Femur (tissue), 1 donor: ENCODE measurements at regions not wholly inside any gene's neighbourhood (a gene's known extent, or its start where the extent isn't known, plus 50 kb on each side); places are given as distances from the start of the nearest gene placed in this dataset.
"Not testable (repeated sequence)": the region's sequence is repeated elsewhere in the genome, so short reads cannot be mapped to it uniquely, and the experiment has no call there.

Source experiments
- DNase-seq: peaks from one replicate; pipeline ENCODE4 v3.0.0-alpha.2; 2017

DNA sequence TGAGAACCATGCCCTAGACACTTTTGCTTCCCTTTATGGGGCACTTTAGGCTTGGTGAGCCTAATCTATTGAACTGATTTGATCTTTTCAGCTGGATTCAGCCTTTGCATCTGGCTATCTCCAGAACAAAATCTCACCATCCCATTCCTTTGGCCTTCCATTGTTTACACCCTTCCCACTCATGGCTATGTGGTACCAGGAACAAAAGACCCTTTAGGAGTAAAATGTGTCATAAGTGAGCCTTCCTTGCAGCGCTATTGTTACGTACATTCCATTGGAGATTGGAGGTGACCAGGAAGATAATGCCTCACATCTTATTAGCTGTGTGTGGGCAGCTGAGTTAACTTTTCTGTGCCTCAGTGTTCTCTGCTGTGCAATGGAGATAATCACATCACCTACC lies 188.4 kb downstream of the SATB1 start:
- DNase-seq: no peak

DNA sequence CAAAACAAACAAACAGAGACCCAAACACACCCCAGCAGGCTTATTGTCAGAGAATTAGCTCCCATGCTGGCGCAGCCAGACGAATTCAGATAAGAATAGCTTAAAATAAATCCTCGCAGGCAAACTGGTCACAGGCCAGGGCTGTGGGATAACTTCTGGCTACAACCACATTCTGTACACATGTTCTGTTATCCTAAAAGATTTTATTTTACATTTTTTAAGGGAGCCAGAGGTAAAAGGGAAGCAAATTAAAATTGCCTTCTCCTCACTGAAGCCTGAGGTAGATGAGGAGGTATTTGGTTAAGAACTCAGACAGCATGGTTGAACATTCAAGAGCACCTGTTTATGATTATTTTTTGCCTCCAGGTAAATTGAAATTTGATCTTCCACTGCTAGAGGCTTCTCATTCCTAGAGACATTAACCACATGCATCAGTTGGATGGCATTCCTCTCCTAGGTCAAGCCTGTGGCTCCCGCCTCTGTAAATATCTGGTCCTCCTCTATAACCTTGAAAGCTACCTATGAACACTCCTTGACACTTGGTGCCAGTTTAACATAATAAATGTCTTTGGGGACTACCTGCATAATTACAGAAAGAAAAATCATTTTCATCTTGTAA lies 190.3 kb downstream of the SATB1 start:
- DNase-seq: no peak

DNA sequence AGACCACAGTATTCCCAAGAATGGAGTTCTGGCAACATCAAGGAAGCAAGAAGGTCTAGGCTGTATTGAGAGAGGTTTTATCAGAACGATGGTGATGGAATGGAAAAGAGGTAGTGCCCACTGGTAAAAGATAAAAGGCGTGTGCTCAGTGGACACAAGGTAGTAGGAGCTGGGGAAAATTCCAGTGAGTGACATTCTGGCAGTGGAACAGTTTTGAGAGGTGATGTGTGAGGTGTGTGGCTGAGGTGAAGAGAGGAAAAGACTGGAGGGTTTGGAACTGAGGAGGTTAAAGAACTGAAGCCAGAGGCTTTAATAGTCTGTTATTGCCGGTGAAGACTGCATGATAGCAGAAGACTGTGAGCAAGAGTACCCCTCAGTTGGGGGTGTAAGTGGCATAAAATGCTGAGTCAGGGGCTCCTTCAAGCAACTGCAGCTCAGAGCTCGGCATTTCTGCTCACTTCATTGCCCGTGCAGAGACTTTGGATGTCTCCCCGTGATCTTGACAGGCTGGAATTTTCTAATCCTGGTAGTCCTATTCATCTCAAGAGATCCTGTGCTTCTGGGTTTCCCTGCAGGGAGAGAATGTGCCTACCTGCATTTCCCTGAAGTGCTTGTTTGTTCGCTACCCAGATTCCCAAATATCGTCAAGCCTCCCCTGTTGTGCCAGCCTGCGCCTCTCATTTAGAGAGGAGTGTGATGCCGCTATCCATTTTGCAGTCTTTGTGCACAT lies 191.0 kb downstream of the SATB1 start:
- DNase-seq: no peak

DNA sequence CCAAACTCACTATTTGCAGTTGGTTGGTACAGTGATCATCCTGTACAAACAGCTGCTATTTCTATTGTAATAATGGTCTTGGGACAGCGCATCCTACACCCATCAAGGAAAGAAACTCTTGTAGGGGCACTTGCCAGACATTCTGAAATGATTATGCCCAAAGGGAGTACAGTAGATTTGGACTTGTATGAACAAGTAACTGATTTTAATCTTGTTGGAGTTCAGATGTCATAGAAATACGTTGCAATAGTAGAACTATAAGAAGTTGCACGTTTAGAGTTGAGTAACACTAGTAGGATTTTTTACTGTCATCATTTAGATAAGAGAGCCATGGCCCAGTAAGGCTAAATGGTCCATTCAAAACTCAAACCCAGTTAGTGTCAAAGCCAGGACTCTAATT lies 192.8 kb downstream of the SATB1 start:
- DNase-seq: no peak

DNA sequence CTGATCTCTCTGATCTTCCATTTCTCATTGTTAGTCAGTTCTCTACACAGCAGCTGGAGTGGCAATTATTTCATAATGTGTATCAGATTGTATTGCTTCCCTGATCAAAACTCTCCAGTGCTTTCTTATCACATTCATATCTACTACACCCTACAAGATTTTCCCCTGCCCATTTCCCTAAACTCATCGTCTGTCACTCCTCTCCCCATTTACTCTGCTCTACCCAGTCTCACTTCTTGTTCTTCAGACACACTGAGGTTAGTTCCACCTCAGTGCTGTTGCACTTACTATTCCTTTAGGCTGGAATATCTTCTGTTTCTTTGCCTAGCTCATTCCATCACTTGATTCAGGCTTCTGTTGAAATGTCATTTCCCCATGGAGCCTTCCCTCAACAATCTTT lies 197.1 kb downstream of the SATB1 start:
- DNase-seq: no peak

DNA sequence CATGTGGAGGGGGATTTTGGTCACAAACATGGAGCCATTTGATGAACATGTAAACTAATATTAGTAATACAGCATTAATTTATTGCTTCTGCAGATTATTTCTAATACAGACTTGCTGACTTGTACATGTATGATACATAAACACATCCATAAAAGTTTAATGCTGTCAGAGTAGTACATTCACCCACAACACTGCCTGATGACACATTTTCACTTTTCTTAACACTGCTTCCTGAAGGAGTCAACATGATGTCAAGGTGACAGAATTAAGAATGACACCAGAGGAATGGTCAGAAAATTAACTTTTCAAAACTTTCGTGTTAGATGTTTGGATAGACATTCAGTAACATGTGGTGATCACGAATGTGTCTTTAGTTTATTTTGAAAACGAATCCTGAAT lies 199.4 kb downstream of the SATB1 start:
- no peak for DNase-seq

DNA sequence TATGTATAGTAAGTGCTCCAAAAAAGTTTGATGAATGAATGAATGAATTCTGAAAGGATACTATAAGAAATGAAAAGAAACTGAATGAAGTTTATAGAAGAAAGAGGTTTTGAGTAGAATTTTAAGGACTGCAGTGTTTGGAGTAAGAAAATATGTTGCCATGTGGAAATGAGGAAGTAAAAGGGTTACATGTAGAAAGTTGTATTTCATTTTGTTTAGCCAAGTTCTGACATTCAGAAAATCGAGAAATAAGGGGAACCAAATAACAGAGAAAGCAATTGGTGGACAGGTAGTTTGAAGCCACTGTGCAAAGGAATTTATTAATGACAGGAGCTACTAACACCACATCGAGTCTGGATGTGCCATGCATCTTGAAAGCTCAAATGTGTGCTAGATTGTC lies 200.7 kb downstream of the SATB1 start:
- no peak for DNase-seq

DNA sequence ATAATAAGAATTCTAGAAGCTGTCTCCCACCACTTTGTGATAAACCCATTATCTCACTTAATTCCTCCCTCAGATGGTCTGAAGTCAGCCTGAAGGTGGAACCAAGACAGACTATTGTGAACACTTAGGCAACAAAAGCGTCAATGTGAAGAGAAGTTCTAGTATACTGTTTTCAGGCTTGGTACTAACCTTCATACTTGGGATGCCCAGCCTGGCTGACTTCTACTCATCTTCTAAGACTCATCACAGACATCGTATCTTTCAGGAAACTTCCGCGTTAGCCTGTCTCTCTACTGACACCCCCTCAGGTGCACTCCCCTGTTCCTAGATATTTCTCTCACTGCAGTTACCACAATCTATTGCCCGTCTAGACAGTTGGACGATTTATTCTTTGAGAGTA lies 201.2 kb downstream of the SATB1 start:
- no peak for DNase-seq

DNA sequence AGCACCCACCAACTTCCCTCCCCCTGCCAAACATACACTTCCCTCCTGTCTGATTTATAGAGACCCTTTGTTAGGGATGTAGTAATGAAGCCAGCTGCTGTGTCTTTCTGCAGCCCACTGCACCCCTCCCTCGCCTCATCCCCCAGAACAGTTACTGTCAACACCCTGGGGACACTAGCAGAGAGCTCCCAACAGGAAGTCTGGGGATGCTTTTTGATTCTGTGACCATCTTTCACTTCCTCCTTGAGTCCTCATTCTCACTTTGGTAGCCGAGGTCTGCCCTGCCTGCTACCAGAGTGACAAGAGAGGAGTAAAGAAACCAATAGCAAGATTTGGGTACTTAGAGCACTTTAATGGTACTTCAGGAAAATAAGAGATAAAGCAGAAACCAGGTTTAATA lies 201.6 kb downstream of the SATB1 start:
- DNase-seq: peak; percentile 54

DNA sequence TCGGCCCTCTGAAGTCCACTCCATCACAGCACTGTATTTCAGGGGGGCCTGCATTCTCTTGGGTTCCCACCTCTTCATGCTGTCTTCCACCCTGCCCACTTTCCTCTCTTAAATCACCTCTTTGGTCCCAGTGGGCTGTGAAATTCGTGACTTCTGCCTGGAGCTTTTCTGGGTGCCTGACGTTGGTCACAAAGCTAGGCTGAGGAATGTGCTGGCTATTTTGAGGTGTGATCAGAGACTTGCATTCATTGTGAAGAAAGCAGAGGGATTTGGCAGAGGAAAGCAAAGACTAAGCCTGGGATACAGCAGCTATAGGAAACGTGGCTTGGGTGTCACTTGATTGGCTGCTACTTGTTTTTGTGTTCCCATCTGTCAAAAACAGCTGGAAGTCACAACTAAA lies 202.5 kb downstream of the SATB1 start:
- DNase-seq: no peak

DNA sequence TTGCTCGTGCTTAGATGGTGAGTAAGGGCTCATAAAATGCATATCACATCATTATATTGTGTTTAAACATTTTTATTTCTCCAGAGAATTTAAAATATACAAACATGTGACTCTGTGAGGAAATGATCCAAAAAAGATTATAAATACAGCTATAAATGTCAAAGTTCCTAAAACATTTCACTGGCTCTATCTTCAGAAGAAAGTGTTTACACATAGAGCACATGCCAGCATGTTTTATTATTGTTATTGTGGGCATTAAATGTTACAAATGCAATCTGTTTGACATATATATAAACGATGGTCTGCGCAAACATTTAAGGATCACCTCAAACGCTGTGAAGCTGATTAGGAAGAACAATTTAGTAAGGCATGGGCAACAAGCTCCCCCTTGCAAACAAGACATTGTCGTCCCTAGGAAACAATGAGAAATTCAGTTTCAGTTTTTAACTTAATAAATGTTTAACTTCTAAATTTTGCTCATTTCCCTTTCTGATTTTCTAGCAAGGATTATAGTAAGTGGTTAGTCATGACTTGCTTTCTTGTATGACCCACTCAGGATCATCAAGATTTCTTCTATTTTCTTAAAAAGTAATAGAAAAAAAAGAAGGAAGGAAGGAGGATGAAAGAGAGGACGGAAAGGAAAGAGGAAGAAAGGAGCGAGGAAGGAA lies 207.5 kb downstream of the SATB1 start:
- no peak for DNase-seq

DNA sequence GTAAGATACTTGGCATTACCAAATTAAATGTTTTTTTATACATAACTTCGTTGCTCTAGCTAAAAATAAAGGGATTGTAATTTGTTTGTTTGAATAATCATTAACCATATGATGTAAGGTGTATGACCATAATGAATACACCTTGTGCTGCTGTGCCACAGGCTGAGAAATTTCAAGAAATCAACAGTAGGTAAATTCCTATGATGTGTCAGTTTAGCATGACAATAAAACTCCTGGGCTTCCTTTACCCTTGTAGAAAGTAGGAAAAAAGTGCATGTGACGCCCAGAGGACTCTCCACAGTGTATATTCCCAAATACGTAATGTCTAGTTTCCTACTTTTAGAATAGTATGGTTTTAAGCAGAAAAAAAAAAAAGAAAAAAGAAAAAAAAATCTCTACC lies 208.1 kb downstream of the SATB1 start:
- DNase-seq: no peak

DNA sequence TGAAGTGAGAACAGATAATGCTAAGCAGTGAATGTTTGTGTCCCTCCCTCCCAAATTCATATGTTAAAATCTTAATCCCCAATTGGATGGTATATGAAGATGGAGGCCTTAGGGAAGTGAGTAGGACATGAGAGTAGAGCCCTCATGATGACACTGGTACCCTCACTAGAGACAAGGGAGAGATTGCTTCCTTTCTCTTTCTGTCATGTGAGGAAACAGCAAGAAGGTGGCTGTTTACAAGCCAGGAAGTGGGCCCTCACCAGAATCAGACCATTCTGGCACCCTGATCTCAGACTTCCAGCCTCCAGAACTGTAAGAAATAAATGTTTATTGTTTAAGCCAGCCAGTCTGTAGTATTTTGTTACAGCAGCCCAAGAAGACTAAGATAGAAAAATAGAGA lies 209.5 kb downstream of the SATB1 start:
- DNase-seq: no peak

DNA sequence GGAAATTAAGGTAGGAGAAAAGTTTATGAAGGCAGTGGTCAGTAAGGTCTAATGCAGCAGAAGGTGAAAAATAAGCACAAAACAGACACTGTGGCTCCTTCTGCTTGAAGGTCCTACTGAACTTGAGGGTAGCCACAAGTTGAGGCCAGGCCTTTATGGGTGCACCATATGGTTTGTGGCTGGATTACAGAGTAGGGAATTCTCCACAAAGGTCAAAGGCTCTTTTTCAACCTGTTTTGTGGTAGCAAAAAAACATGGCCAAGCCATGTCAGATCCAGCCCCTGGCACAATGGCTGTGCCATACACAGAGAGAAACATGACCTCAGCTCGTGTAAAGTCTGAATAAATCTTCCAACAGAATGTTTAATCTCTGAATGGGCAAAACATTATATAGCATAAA lies 214.0 kb downstream of the SATB1 start:
- no peak for DNase-seq

DNA sequence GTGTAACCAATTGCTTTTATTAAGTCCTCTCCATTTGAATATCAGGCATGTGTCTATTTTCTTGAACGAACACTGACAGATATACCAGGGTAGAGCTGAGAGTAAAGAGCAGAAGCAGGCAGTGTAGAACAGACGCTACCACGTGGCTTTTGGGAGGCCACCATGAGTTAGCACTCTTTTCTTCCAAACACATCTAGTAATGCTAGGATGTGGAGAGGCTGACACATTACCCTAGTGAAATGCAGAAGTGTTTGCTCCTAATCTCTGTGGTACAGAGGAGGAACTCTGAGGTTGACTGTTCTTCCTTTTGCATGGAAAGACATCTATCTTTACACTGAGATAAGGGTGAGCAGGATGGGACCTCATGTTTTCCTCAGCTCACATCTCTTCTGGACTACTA lies 216.3 kb downstream of the SATB1 start:
- no peak for DNase-seq

DNA sequence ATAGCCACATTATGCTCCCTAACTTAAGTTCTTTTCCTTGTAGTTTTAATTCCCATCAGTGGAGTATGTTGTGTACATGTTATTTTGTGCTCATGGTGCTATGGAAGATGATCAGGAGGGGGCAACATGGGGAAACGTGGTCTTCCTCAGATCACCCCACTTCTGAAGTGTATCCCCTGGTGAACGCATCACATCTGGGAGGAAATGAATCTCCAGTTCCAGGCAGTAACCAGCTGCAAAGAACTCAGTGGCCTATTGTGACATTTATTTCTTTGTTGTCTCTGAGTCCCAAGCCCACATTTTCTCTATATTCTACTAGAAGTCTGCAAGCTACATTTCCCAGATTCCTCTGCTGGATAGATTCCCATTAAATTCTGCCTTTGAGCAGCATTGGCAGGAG lies 217.0 kb downstream of the SATB1 start:
- DNase-seq: no peak

DNA sequence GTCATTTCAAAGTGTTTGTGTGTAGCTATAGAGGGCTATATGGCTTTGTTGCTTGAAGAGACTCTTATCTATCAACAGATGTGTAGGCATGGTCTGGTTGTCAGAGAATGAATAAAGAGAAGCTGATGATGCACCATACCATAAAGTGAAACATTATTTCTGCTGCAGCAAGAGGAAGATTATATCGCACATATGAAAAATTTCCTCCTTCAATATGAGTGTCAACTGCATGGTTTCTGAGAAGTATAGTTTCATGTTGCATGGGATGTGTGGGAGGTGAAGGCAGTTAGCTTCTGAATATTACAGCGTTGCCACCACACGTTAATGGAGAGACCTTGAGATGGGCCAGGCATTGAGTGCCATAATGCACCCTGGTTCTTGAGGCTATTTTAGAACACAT lies 217.9 kb downstream of the SATB1 start:
- no peak for DNase-seq

DNA sequence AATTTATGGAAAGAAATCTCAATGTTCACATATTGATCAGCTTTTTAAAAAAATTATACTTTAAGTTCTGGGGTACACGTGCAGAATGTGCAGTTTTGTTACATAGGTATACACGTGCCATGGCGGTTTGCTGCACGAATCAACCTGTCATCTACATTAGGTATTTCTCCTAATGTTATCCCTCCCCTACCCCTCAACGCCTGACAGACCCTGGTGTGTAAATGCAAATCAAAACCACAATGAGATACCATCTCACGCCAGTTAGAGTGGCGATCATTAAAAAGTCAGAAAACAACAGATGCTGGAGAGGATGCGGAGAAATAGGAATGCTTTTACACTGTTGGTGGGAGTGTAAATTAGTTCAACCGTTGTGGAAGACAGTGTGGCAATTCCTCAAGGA lies 219.4 kb downstream of the SATB1 start:
- DNase-seq: not testable (repeated sequence)

DNA sequence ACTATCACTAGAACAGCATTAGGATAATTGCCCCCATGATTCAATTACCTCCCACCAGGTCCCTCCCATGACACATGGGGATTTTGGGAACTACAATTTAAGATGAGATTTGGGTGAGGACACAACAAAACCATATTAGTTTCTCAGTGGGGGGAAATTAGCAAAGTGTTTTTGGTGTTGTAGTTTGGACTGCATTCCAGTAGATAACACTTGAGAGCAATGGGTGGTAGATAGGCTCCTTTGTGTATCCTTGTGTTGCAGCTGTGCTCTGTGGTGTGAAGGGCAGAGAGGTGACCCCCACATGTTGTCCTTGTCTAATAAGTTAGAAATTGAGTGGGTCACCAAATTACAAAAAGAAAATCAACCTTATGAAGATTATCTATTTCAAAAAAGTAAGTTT lies 223.8 kb downstream of the SATB1 start:
- no peak for DNase-seq

DNA sequence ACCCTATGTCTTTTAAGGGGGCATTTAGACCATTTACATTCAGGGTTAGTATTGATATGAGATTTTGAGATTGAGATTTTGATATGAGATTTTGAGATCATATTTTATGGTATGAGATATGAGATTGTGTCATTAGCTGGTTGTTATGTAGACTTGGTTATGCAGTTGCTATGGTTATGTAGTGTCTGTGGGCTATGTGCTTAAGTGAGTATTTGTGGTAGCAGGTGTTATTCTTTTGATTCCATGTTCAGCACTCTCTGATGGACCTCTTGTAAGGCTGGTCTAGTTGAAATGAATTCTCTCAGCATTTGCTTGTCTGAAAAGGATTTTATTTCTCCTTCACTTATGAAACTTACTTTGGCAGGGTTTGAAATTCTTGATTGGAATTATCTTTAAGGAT lies 225.4 kb downstream of the SATB1 start:
- DNase-seq: no peak

DNA sequence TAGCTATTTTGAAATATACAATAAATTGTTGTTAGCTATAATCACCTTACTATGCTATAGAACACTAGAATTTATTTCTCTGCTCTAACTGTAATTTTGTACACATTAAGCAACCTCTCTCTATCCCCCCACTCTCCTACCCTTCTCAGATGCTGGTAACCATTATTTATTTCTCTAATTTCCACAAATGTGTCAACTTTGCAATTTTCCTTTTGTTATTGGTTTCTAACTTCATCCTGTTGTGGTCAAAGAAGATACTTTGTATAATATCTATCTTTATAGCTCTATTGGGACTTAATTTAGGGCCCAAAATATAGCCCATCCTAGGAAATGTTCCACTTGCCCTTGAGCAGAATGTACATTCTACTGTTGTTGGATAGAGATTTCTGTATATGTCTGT lies 229.3 kb downstream of the SATB1 start:
- DNase-seq: no peak

DNA sequence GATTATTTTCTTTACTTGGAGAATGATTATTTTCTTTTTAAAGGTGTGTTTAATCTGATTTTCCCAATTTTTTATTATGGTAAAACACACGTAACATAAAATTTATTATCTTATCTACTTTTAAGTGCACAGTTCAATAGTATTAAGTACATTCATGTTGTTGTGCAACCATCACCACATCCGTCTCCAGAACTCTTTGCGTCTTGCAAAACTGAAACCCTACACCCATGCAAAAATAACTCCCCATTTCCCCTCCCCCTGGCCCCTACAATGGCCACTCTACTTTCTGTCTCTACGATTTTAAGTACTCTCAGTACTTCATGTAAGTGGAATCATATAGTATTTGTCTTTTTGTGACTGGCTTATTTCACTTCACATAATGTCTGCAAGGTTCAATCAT lies 230.7 kb downstream of the SATB1 start:
- DNase-seq: no peak

DNA sequence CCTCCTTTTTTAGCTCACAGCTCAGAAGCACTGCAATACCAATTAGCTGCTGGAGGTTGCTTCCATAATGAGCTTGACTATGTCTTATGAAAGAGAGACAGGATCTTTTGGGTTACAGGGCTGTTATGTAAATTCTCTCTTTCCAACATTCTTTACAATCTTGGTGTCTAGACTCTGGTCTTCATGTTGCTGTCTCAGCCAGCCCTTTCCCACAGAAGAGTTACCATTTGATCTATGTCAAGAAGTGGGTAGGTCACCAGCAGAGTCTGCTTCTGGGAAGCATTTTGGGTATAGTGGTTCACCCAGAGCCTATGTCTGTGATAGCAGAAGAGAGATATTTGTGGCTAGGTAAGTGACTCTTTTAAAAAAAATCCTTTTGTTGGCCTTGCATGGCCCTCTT lies 234.5 kb downstream of the SATB1 start:
- DNase-seq: no peak

DNA sequence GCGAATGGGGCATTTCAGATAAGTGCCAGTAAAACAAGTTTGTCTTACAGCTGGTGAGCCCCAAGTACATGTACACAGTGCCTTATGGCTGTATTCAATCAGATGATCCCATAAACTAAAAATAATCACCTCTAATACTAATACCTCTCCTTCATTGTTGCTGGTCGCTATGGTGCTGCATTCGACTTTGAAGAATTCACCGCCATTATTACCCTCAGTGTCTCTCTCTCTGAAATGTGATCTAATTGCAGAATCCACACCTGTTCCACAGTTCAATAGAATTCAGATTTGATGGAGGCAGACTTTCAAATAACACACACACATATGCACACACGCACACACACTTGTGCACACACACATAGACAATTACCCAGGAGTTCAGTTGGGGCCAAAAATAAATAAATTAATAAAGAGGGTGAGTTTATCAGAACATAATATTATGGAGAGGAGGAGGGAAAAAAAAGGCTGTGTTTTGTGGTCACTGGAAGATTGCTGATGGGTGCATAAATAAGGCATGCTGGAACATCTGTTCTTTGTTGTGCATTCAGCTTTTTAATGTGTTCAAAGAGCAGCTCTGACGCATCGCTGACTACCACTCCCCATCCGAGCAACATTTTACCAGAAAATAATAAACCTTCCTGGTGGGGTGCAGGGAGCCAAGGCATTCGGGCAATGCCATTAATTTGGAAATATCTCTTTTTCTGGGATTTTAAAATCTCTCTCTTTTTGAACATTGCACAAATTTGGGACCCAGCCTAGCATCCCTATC lies 235.7 kb downstream of the SATB1 start:
- DNase-seq: no peak
